GM12865 (cell line): ENCODE measurements at regions not wholly inside any gene's neighbourhood (a gene's known extent, or its start where the extent isn't known, plus 50 kb on each side); places are given as distances from the start of the nearest gene placed in this dataset.

Experiments
- DNase-seq: peaks from one replicate; pipeline ENCODE4 v3.0.0; 2010; ENCODE audit warnings: low read depth
- H3K4me3 ChIP-seq: 2 replicates; pipeline ENCODE4 v1.5.1; 2011; ENCODE audit warnings: mild to moderate bottlenecking, low read depth, low read length, control low read depth
- CTCF ChIP-seq: IDR thresholded peaks from 2 replicates; pipeline ENCODE4 v1.5.1; 2011; ENCODE audit warnings: low read length, control low read depth, low read depth, inconsistent platforms; ENCODE audit not compliant: insufficient read depth; ENCODE audit errors: missing control alignments

- no peak for DNase-seq
- H3K4me3 ChIP-seq = no peak overlapping the region
- TF ChIP-seq CTCF = no peak
These were observed 140.1 kb upstream of the CPM start for GRCh38 chr12:69073035-69073434.

- no peak for TF ChIP-seq CTCF
- no peak for DNase-seq
- H3K4me3 ChIP-seq = no peak overlapping the region
These were observed 141.8 kb upstream of the CPM start for GRCh38 chr12:69074556-69075349.

GRCh38 chr12:69083689-69084088 is 150.7 kb upstream of the CPM start:
- TF ChIP-seq CTCF = no peak
- DNase-seq = no peak
- H3K4me3 ChIP-seq = no peak overlapping the region

- no peak for DNase-seq
- no peak for TF ChIP-seq CTCF
- no peak overlapping the region for H3K4me3 ChIP-seq
These were observed 151.9 kb upstream of the CPM start for GRCh38 chr12:69084816-69085378.

- no peak for TF ChIP-seq CTCF
- H3K4me3 ChIP-seq = no peak overlapping the region
- no peak for DNase-seq
These were observed 152.9 kb upstream of the CPM start for GRCh38 chr12:69085852-69086251.

GRCh38 chr12:69087986-69088385 is 151.4 kb upstream of the CPSF6 start:
- no peak for DNase-seq
- no peak for TF ChIP-seq CTCF
- H3K4me3 ChIP-seq = no peak overlapping the region

- TF ChIP-seq CTCF = no peak
- H3K4me3 ChIP-seq = no peak overlapping the region
These were observed 148.6 kb upstream of the CPSF6 start for GRCh38 chr12:69090722-69091121.

More at GRCh38 chr12:69090722-69091121, 148.6 kb upstream of the CPSF6 start:
- no peak for DNase-seq
